ENCODE measurements at regions not wholly inside any gene's neighbourhood (a gene's known extent, or its start where the extent isn't known, plus 50 kb on each side); places are given as distances from the start of the nearest gene placed in this dataset.

DNA sequence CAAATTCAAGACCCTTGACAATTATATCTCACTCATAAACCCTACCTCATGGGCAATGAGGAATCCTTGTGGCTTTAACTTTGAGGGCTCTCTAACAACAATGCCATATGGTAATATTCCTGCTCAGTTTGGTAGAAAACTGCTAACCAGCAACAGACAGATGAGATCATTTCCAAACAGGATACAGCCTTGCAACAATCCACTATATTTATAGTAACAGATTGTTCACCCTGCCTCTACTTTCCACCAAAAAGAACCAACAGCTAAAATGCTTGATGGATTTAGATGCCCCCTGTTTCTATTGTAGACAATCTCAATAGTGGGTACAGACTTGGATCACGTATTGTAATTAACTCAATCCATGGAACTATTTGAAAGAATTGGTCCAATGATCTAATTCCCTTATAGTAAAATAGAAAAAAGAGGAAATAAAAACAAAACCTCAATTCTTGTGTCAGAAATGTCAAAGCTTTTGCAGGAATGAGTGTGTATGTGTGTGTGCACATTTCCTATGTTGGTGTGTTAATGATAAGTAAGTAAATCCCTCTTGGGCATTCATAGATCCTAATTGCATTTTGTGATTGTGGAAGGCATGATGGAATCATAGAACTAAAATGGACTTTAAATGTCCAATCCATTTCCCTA lies 100.0 kb upstream of the EDEM3 start:
- no peak for DNase-seq
- WGBS, 2 donors, result 77 to 82% methylated on average over 1 of the region's 1 CpG
- Histone ChIP-seq H3K36me3 (no peaks in the 10 kb centered on the region), H3K27me3 (no peaks in the 10 kb centered on the region), H3K4me3 (replicated peaks in 1 of 3) (no peak overlapping the region), H3K4me1 (no peaks in the 10 kb centered on the region), H3K9me3 (no peaks in the 10 kb centered on the region), H3K27ac (no peak overlapping the region)
- no peak for TF ChIP-seq POLR2A (IDR thresholded peaks at IDR 0.05)
- TF ChIP-seq, protein P1, sequence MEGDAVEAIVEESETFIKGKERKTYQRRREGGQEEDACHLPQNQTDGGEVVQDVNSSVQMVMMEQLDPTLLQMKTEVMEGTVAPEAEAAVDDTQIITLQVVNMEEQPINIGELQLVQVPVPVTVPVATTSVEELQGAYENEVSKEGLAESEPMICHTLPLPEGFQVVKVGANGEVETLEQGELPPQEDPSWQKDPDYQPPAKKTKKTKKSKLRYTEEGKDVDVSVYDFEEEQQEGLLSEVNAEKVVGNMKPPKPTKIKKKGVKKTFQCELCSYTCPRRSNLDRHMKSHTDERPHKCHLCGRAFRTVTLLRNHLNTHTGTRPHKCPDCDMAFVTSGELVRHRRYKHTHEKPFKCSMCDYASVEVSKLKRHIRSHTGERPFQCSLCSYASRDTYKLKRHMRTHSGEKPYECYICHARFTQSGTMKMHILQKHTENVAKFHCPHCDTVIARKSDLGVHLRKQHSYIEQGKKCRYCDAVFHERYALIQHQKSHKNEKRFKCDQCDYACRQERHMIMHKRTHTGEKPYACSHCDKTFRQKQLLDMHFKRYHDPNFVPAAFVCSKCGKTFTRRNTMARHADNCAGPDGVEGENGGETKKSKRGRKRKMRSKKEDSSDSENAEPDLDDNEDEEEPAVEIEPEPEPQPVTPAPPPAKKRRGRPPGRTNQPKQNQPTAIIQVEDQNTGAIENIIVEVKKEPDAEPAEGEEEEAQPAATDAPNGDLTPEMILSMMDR (IDR thresholded peaks at IDR 0.05), result no peak
- intact Hi-C loops (cut with DNase I), result no loop called here

DNA sequence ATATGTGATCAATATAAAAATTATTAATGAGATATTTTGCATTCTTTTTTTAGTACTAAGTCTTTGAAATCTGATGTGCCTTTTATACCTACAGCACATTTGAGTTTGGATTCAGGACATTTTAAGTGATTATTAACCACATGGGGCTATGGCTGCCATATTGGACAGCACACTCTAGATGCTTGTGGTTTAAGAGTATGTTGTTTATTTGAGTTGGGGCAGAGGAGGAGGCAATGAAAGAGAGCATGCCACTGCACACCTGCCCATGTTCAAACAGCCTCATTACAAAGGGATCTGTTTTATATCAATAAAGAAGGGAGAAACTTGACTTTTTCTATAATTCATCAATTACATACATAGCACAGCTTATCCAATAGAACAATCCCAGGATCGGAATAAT lies 99.4 kb upstream of the EDEM3 start:
- no peak for DNase-seq
- Histone ChIP-seq H3K27me3 (no peaks in the 10 kb centered on the region), H3K36me3 (no peaks in the 10 kb centered on the region), H3K4me1 (no peaks in the 10 kb centered on the region), H3K9me3 (no peaks in the 10 kb centered on the region), H3K4me3 (replicated peaks in 1 of 3) (no peak overlapping the region), H3K27ac (no peak overlapping the region)
- no peak for TF ChIP-seq POLR2A (IDR thresholded peaks at IDR 0.05)
- TF ChIP-seq, protein P1 (IDR thresholded peaks at IDR 0.05), result no peak
- intact Hi-C loops (cut with DNase I), result no loop called here
- WGBS, 2 donors, result 94 to 96% methylated on average over 1 of the region's 1 CpG

DNA sequence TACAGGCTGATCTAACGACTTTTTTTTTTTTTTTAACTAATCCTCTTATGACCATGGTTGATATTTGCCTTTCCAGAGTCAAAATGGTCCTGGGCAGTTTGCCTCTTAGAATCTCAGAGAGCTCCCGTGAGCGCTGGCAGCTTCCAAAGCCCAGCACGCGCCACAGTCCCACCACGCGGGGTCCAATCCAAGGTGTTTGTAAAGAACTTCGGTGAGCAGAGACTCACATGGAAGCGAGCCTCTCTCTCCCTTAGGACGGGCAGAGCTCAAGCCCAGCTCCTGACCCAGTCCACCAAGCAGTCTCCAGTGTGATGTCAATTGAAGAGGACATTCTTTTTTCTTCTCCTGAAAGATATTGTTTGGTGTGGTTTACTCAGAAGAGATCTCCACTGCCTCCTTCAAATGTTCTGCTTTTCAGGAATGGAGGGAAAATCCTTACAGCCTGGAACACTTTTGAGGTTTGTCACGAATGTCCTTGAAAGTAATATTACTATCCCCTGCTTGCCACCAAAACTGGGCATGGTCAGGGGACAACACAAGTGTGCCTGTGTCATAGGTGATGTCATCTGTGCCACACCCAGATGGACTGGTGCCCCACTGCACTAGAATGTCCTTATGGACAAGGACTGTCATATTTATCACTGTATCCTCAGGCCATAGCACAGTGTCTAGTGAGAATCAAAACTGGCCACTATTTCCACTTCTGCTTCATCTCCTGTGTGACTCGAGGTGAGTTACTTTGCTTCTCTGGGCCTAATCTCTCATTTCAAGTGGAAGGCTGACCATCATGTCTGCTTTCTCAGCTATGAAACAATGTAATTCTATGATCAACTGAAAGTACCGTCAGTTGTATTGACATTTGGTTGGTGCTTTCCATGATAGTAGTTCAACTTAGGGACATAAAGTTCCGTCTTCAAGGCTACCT lies 97.4 kb upstream of the EDEM3 start:
- intact Hi-C loops (cut with DNase I), result no loop called here

DNA sequence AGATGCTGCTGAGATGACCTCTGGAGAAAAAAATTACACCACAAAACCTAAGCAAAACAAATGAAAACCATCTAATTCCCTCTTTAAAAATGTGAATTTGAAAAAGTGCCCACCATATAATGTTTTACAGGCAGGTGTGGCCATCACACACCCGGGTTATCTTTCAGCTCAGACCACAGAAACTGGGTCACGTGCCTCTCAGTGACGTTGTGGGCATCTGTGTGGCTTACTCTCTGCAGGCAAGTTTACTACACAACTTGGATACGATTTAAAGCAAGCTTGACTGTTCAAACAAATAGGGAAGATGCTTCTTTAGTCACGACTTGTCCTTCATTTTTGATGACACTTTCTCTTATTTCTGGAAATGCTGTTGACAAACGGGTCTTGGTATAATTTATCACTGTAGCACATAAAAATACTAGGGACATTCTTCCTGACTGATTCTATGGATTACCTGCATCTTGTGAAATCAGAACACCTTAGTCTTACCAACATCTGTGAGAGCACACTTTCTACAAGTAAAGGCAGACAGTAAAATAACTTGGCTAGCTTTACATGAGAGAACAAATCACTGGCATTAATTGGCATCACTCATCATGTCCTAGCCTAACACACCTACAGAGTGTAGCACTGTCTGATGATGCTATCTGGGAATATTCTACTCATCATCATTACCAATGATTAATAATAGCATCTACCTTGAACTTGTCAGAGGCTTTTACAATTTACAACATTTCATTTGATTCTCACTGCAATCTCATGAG lies 89.3 kb upstream of the EDEM3 start:
- peaks cover under 1% of the 10 kb centered on the region in 2 donors for H3K4me1 ChIP-seq
- H3K27ac ChIP-seq, result no peak overlapping the region
- 71 to 74% methylated on average over 6 of the region's 6 CpGs for whole genome bisulfite sequencing, 2 donors
- no peak for DNase-seq
- H3K4me3 ChIP-seq (replicated peaks in 1 of 3), result no peak overlapping the region
- intact Hi-C loops (cut with DNase I), result no loop called here
- no peaks in the 10 kb centered on the region for H3K36me3 ChIP-seq
- no peaks in the 10 kb centered on the region for H3K27me3 ChIP-seq
- H3K9me3 ChIP-seq, result no peaks in the 10 kb centered on the region
- TF ChIP-seq POLR2A (IDR thresholded peaks at IDR 0.05), result no peak
- TF ChIP-seq, protein P1 (IDR thresholded peaks at IDR 0.05), result no peak

More for the DNA sequence above, 97.4 kb upstream of the EDEM3 start:
- no peak for DNase-seq
- Histone ChIP-seq H3K4me1 (no peaks in the 10 kb centered on the region), H3K4me3 (replicated peaks in 1 of 3) (no peak overlapping the region), H3K27ac (no peak overlapping the region), H3K9me3 (no peaks in the 10 kb centered on the region), H3K36me3 (no peaks in the 10 kb centered on the region), H3K27me3 (no peaks in the 10 kb centered on the region)
- no peak for TF ChIP-seq POLR2A (IDR thresholded peaks at IDR 0.05)
- TF ChIP-seq, protein P1 (IDR thresholded peaks at IDR 0.05), result no peak
- whole genome bisulfite sequencing, 2 donors, result 86 to 93% methylated on average over 14 of the region's 14 CpGs

All from thyroid gland (tissue), 4 donors.